Adrenal gland (tissue), 5 donors: ENCODE measurements at regions not wholly inside any gene's neighbourhood (a gene's known extent, or its start where the extent isn't known, plus 50 kb on each side); places are given as distances from the start of the nearest gene placed in this dataset.

ENCODE experiments used
- CTCF ChIP-seq, 6 experiments: fragments of 450-650 bp in 4 of 6; fragments of 200-600 bp in 2 of 6; sonication (generic) in 1 of 6; IDR thresholded peaks; 1 replicate in 5 of 6; 2 replicates in 1 of 6; pipeline versions ENCODE4 v1.5.1 to v1.8.0; 2016 to 2021; ENCODE audit warnings: antibody characterized with exemption in 6 of 6, mild to moderate bottlenecking in 2 of 6, moderate library complexity in 1 of 6
- POLR2A ChIP-seq, 2 donors: fragments of 450-650 bp; IDR thresholded peaks; one replicate each; pipeline ENCODE4 v1.6.1; 2017; ENCODE audit warnings: antibody characterized with exemption in 2 of 2, mild to moderate bottlenecking in 2 of 2, moderate library complexity in 1 of 2
- donor health status: DM: no; HTN: no; CAD: no.

- TF ChIP-seq CTCF (IDR thresholded peaks at IDR 0.05) (no peak), POLR2A (IDR thresholded peaks at IDR 0.05) (no peak)
These were observed 99.0 kb upstream of the TNFSF11 start for GRCh38 chr13:42474954-42475353.
